GM23338 (cell line): ENCODE measurements at regions not wholly inside any gene's neighbourhood (a gene's known extent, or its start where the extent isn't known, plus 50 kb on each side); places are given as distances from the start of the nearest gene placed in this dataset.

Experiments used
- CREB1 ChIP-seq: fragments of 250-450 bp; sonication (Bioruptor Pico); IDR thresholded peaks from 2 replicates; pipeline ENCODE4 v1.5.0; 2020; ENCODE audit warnings: low read depth, mild to moderate bottlenecking, moderate library complexity
- CTCF ChIP-seq, 2 experiments: fragments of 200-600 bp in 1 of 2; sonication (generic) in 1 of 2; conservative IDR thresholded peaks; 2 replicates each; pipeline versions ENCODE4 v1.5.1 to v1.6.1; 2016 to 2017; ENCODE audit warnings: antibody characterized with exemption in 2 of 2, low read depth in 2 of 2, mild to moderate bottlenecking in 2 of 2, moderate library complexity in 1 of 2
- EZH2 ChIP-seq: fragments of 200-600 bp; sonication (generic); IDR thresholded peaks from one replicate; pipeline ENCODE4 v1.8.0; 2017; ENCODE audit warnings: antibody characterized with exemption, mild to moderate bottlenecking, low read depth; ENCODE audit not compliant: unreplicated experiment
- NANOG ChIP-seq: IDR thresholded peaks from 2 replicates; pipeline ENCODE4 v1.6.1; 2016; ENCODE audit warnings: antibody characterized with exemption, borderline replicate concordance
- POLR2AphosphoS5 ChIP-seq: IDR thresholded peaks from 2 replicates; pipeline ENCODE4 v1.6.1; 2016; ENCODE audit warnings: antibody characterized with exemption, low read depth
- REST ChIP-seq: IDR thresholded peaks from one replicate; pipeline ENCODE4 v1.6.1; 2018; ENCODE audit warnings: antibody characterized with exemption; ENCODE audit not compliant: unreplicated experiment
- ZNF114 ChIP-seq: fragments of 250-450 bp; sonication (Bioruptor Pico); IDR thresholded peaks from 2 replicates; pipeline ENCODE4 v1.5.0; 2020; ENCODE audit warnings: mild to moderate bottlenecking, moderate library complexity

GRCh38 chr11:133586903-133587517, 54.7 kb upstream of the OPCML start:
- TF ChIP-seq CTCF (conservative IDR thresholded peaks at IDR 0.05; ENCODE audit: low read depth in 2 of 2) (no peak), CREB1 (CRISPR knock-in tag) (no peak), EZH2 (no peak), ZNF114 (CRISPR knock-in tag) (no peak), POLR2AphosphoS5 (no peak), REST (no peak), NANOG (no peak)
